DND-41 (cell line): ENCODE measurements at regions not wholly inside any gene's neighbourhood (a gene's known extent, or its start where the extent isn't known, plus 50 kb on each side); places are given as distances from the start of the nearest gene placed in this dataset.

Experiments used
- EZH2 ChIP-seq: IDR thresholded peaks from 3 replicates; pipeline ENCODE4 v1.6.1; 2012; ENCODE audit warnings: borderline replicate concordance, low read depth, mild to moderate bottlenecking, moderate library complexity, low read length, inconsistent platforms; ENCODE audit not compliant: severe bottlenecking
- TF ChIP-seq, protein P1 (sequence below): IDR thresholded peaks from 2 replicates; pipeline ENCODE4 v1.5.1; 2012; ENCODE audit warnings: borderline replicate concordance, low read length, moderate library complexity, mild to moderate bottlenecking; ENCODE audit not compliant: poor library complexity, severe bottlenecking; ENCODE audit errors: extremely low read depth

DNA sequence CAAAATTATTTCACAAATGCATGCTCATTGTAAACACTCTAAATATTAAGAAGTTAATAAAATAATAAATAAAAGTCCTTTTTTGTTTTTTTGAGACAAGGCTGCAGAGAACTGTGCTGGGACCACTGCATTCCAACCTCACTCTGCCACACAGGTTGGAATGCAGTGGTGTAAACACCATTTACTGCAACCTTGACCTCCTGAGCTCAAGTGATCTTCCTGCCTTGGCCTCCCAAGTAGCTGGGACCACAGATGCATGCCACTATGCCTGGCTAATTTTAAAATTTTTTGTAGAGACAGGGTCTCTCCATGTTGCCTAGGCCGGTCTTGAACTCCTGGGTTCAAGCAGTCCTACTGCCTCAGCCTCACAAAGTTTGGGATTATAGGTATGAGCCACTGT, 578.4 kb downstream of the ZIC1 start:
- TF ChIP-seq EZH2: no peak
- TF ChIP-seq, protein P1, sequence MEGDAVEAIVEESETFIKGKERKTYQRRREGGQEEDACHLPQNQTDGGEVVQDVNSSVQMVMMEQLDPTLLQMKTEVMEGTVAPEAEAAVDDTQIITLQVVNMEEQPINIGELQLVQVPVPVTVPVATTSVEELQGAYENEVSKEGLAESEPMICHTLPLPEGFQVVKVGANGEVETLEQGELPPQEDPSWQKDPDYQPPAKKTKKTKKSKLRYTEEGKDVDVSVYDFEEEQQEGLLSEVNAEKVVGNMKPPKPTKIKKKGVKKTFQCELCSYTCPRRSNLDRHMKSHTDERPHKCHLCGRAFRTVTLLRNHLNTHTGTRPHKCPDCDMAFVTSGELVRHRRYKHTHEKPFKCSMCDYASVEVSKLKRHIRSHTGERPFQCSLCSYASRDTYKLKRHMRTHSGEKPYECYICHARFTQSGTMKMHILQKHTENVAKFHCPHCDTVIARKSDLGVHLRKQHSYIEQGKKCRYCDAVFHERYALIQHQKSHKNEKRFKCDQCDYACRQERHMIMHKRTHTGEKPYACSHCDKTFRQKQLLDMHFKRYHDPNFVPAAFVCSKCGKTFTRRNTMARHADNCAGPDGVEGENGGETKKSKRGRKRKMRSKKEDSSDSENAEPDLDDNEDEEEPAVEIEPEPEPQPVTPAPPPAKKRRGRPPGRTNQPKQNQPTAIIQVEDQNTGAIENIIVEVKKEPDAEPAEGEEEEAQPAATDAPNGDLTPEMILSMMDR: no peak
